ENCODE measurements at regions not wholly inside any gene's neighbourhood (a gene's known extent, or its start where the extent isn't known, plus 50 kb on each side); places are given as distances from the start of the nearest gene placed in this dataset.

DNA sequence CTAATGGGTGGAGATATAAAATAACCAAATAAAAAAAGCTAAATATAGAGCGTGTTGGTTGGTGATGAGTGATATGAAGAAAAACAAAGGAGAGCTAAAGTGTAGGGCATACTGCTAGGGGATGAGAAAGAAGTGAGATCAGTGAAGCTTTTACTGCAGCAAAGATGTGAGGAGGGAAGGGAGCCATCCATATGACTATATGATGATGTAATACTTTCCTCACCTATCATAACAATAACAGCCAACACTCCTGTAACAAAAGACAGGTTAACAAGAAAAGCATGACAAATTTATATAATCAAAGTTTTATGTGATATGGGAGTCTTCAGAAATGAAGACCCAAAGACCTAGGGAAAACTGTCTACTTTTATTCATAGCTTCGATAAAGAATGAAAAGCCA lies 57.4 kb upstream of the LRFN5 start (continued):
- TF ChIP-seq, protein P1, sequence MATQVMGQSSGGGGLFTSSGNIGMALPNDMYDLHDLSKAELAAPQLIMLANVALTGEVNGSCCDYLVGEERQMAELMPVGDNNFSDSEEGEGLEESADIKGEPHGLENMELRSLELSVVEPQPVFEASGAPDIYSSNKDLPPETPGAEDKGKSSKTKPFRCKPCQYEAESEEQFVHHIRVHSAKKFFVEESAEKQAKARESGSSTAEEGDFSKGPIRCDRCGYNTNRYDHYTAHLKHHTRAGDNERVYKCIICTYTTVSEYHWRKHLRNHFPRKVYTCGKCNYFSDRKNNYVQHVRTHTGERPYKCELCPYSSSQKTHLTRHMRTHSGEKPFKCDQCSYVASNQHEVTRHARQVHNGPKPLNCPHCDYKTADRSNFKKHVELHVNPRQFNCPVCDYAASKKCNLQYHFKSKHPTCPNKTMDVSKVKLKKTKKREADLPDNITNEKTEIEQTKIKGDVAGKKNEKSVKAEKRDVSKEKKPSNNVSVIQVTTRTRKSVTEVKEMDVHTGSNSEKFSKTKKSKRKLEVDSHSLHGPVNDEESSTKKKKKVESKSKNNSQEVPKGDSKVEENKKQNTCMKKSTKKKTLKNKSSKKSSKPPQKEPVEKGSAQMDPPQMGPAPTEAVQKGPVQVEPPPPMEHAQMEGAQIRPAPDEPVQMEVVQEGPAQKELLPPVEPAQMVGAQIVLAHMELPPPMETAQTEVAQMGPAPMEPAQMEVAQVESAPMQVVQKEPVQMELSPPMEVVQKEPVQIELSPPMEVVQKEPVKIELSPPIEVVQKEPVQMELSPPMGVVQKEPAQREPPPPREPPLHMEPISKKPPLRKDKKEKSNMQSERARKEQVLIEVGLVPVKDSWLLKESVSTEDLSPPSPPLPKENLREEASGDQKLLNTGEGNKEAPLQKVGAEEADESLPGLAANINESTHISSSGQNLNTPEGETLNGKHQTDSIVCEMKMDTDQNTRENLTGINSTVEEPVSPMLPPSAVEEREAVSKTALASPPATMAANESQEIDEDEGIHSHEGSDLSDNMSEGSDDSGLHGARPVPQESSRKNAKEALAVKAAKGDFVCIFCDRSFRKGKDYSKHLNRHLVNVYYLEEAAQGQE (IDR thresholded peaks at IDR 0.05; ENCODE audit: low read depth) = no peak

DNA sequence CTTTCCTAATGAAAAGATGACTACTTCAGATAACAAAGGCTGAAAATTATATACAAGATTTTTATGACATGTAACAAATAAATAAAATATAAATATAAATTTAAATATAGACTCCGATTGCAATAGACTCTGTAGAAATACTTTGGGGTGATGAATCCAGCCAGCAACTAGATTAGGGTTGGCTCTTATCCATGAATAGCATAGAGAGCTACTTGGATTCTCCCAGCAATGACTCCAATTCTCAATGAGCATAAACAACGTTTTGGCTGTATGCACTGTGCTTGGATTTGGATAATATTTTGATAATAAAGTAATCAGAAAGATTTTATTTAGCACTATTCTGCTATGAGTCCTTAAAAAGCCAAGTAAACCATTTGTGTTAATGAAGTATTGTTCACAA lies 58.0 kb upstream of the LRFN5 start:
- ChIA-PET POLR2A (no interaction called here), CTCF (no interaction called here)
- no TSS peak for BruUV-seq (replicated peaks)

DNA sequence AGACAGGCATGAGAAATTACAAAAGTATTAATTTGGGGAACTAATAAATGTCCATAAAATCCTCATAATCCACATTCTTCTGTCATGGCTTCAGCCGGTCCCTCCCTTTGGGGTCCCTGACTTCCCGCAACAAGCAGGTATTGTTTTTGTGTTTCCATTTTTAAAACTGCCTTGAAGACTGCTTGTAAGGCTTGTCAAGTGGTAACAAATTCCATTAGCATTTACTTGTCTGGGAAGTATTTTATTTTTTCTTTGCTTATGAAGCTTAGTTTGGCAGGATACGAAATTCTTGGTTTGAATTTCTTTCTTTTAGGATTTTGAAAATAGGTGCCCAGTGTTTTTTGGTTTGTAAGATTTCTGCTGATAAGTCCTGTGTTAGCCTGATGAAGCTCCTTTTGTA lies 65.3 kb upstream of the LRFN5 start:
- ATAC-seq (no peak), DNase-seq (ENCODE audit: low read depth, low spot score) (no peak)
- intact Hi-C loops (cut with micrococcal nuclease) = no loop called here
- POLR2A ChIA-PET = no interaction called here
- no peaks in the 10 kb centered on the region for H3K79me2 ChIP-seq (ENCODE audit: insufficient read depth, low read length)
- no peaks in the 10 kb centered on the region for H3K36me3 ChIP-seq (ENCODE audit: control insufficient read depth in 1 of 2, insufficient read depth in 2 of 2, low read length in 2 of 2)
- H3K4me3 ChIP-seq (replicated peaks in 1 of 2; ENCODE audit: low read depth in 1 of 2, low read length in 2 of 2) = no peak overlapping the region
- H3K9ac ChIP-seq (ENCODE audit: low read length) = no peak overlapping the region
- CTCF ChIA-PET = no interaction called here
- no peak overlapping the region for H2AFZ ChIP-seq (ENCODE audit: low read depth, low read length, poor library complexity, severe bottlenecking)
- H3K9me2 ChIP-seq (ENCODE audit: insufficient read depth) = no peaks in the 10 kb centered on the region
- H3K4me2 ChIP-seq (ENCODE audit: low read length) = no peak overlapping the region
- no peaks in the 10 kb centered on the region for H3K4me1 ChIP-seq (ENCODE audit: control insufficient read depth in 1 of 2, insufficient read depth in 2 of 2, low read length in 2 of 2)
- no TSS peak for BruUV-seq (replicated peaks)
- TF ChIP-seq RAD21 (IDR thresholded peaks at IDR 0.05; ENCODE audit: low read depth) (no peak), CBX3 (IDR thresholded peaks at IDR 0.05; ENCODE audit: low read depth) (no peak), ATF3 (IDR thresholded peaks at IDR 0.05) (no peak), CEBPB (IDR thresholded peaks at IDR 0.05; ENCODE audit: low read depth) (no peak), ZFX (IDR thresholded peaks at IDR 0.05) (no peak), TCF7L2 (IDR thresholded peaks at IDR 0.05; ENCODE audit: borderline replicate concordance, extremely low read depth, insufficient read depth, insufficient read length) (no peak), EZH2 (IDR thresholded peaks at IDR 0.05) (no peak), ZNF274 (IDR thresholded peaks at IDR 0.05; ENCODE audit: low read depth, low read length) (no peak), ELF1 (IDR thresholded peaks at IDR 0.05; ENCODE audit: borderline replicate concordance, low read depth) (no peak)
- TF ChIP-seq, protein P2, sequence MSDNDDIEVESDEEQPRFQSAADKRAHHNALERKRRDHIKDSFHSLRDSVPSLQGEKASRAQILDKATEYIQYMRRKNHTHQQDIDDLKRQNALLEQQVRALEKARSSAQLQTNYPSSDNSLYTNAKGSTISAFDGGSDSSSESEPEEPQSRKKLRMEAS (IDR thresholded peaks at IDR 0.05) = no peak
- no peaks in the 10 kb centered on the region; a peak in 2 of 4 replicates for H3K9me3 ChIP-seq (ENCODE audit: control insufficient read depth in 1 of 2, insufficient read depth in 1 of 2, low read depth in 1 of 2, low read length in 2 of 2)
- RAD21 ChIA-PET (ENCODE audit: low non-redundant PET in 1 of 2, low total read pairs in 2 of 2, uncharacterized antibody in 2 of 2, unreplicated experiment in 2 of 2) = no interaction called here
- H4K20me1 ChIP-seq (ENCODE audit: insufficient read depth) = no peaks in the 10 kb centered on the region
- no peaks in the 10 kb centered on the region for H3K27me3 ChIP-seq (ENCODE audit: insufficient read depth, low read length)
- no peak overlapping the region for H3K27ac ChIP-seq (ENCODE audit: low read depth, low read length)

More for the DNA sequence above, 58.0 kb upstream of the LRFN5 start:
- Histone ChIP-seq H4K20me1 (ENCODE audit: insufficient read depth) (no peaks in the 10 kb centered on the region), H3K79me2 (ENCODE audit: insufficient read depth, low read length) (no peaks in the 10 kb centered on the region), H3K4me2 (ENCODE audit: low read length) (no peak overlapping the region), H3K27ac (ENCODE audit: low read depth, low read length) (no peak overlapping the region), H3K9me3 (ENCODE audit: control insufficient read depth in 1 of 2, insufficient read depth in 1 of 2, low read depth in 1 of 2, low read length in 2 of 2) (no peaks in the 10 kb centered on the region), H3K9ac (ENCODE audit: low read length) (no peak overlapping the region), H3K4me1 (ENCODE audit: control insufficient read depth in 1 of 2, insufficient read depth in 2 of 2, low read length in 2 of 2) (peaks cover 7 to 14% of the 10 kb centered on the region in 2 experiments), H3K36me3 (ENCODE audit: control insufficient read depth in 1 of 2, insufficient read depth in 2 of 2, low read length in 2 of 2) (no peaks in the 10 kb centered on the region), H3K4me3 (replicated peaks in 1 of 2; ENCODE audit: low read depth in 1 of 2, low read length in 2 of 2) (no peak overlapping the region), H2AFZ (ENCODE audit: low read depth, low read length, poor library complexity, severe bottlenecking) (no peak overlapping the region), H3K27me3 (ENCODE audit: insufficient read depth, low read length) (no peaks in the 10 kb centered on the region), H3K9me2 (ENCODE audit: insufficient read depth) (no peaks in the 10 kb centered on the region)
- RAD21 ChIA-PET (ENCODE audit: low non-redundant PET in 1 of 2, low total read pairs in 2 of 2, uncharacterized antibody in 2 of 2, unreplicated experiment in 2 of 2) = no interaction called here
- DNase-seq (ENCODE audit: low read depth, low spot score) (no peak), ATAC-seq (no peak)
- no peak for TF ChIP-seq SRF (IDR thresholded peaks at IDR 0.05; ENCODE audit: low read depth)
- TF ChIP-seq SIN3A (IDR thresholded peaks at IDR 0.05; ENCODE audit: low read depth) = no peak
- TF ChIP-seq TCF7L2 (IDR thresholded peaks at IDR 0.05; ENCODE audit: borderline replicate concordance, extremely low read depth, insufficient read depth, insufficient read length) = no peak
- TF ChIP-seq SP1 (IDR thresholded peaks at IDR 0.05; ENCODE audit: low read depth) = no peak
- no peak for TF ChIP-seq RAD21 (IDR thresholded peaks at IDR 0.05; ENCODE audit: low read depth)
- intact Hi-C loops (cut with micrococcal nuclease) = no loop called here
